Gastroesophageal sphincter (tissue), 4 donors: ENCODE measurements at regions not wholly inside any gene's neighbourhood (a gene's known extent, or its start where the extent isn't known, plus 50 kb on each side); places are given as distances from the start of the nearest gene placed in this dataset.

Experiments used
- ATAC-seq: fragments of 150-250 bp; one replicate; pipeline ENCODE4 v1.9.1; 2016; ENCODE audit warnings: mild to moderate bottlenecking, moderate library complexity
- H3K27ac ChIP-seq, 4 donors: fragments of 200-600 bp; sonication (generic) in 3 of 4; 1 replicate in 3 of 4; 2 replicates in 1 of 4; pipeline ENCODE4 v1.5.1; 2016 to 2019
- H3K27me3 ChIP-seq: fragments of 200-600 bp; sonication (generic); one replicate; pipeline ENCODE4 v1.5.1; 2019
- H3K36me3 ChIP-seq, 2 donors: fragments of 200-600 bp; sonication (generic); one replicate each; pipeline ENCODE4 v1.5.1; 2019; ENCODE audit warnings: control low read depth in 1 of 2
- H3K4me1 ChIP-seq, 3 donors: fragments of 200-600 bp; sonication (generic); 1 replicate in 2 of 3; 2 replicates in 1 of 3; pipeline ENCODE4 v1.5.1; 2016 to 2019; ENCODE audit warnings: control low read depth in 2 of 3
- H3K4me3 ChIP-seq, 2 donors: fragments of 200-600 bp; sonication (generic); one replicate each; pipeline ENCODE4 v1.5.1; 2019; ENCODE audit warnings: mild to moderate bottlenecking in 1 of 2, moderate library complexity in 1 of 2
- H3K9me3 ChIP-seq, 3 donors: fragments of 200-600 bp; sonication (generic); one replicate each; pipeline ENCODE4 v1.5.1; 2017 to 2019; ENCODE audit warnings: control low read depth in 2 of 3
- EP300 ChIP-seq: sonication (generic); formaldehyde crosslinking; IDR thresholded peaks from one replicate; pipeline ENCODE4 v1.6.1; 2017; ENCODE audit warnings: antibody characterized with exemption, mild to moderate bottlenecking
- POLR2A ChIP-seq, 2 donors: fragments of 450-650 bp; IDR thresholded peaks; one replicate each; pipeline ENCODE4 v1.6.1; 2017; ENCODE audit warnings: antibody characterized with exemption in 2 of 2, mild to moderate bottlenecking in 2 of 2, moderate library complexity in 1 of 2
- POLR2AphosphoS5 ChIP-seq: sonication (generic); formaldehyde crosslinking; IDR thresholded peaks from one replicate; pipeline ENCODE4 v1.6.1; 2017; ENCODE audit warnings: antibody characterized with exemption
- WGBS, 2 donors: methylation state at CpG; one replicate each; pipeline ENCODE4 v1.1.5; 2018; ENCODE audit warnings: low coverage in 1 of 2; 5-methylcytosine and 5-hydroxymethylcytosine counted together
- TF ChIP-seq, protein P1 (sequence below), 4 experiments: fragments of 200-600 bp in 2 of 4; fragments of 450-650 bp in 2 of 4; sonication (generic) in 1 of 4; IDR thresholded peaks; one replicate each; pipeline ENCODE4 v1.5.1; 2017 to 2019; ENCODE audit warnings: antibody characterized with exemption in 4 of 4, mild to moderate bottlenecking in 2 of 4, moderate library complexity in 2 of 4

DNA sequence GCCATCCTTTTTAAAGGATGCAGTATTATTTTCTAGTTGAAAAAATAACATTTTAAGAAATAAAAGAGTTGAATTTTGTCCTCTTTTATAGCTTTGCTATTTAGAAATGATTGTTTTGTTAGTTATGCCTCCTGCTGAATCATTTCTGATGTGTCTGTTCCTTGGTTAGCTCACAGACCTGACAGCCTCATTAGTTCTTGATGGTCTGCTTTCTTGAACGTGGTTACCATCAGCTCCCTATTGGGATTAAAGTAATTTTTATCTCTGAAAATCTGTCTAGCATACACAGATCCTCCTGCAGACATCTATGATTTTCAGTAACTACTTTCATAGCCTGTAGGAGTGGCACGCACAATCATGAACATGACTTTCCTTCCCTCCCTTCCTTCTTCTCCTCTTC, 447.6 kb upstream of the B3GALT2 start:
- WGBS, 2 donors, result 13 to 82% methylated on average over 2 of the region's 2 CpGs
- ATAC-seq, result no peak

GRCh38 chr1:193633093-193633492, 446.7 kb upstream of the B3GALT2 start:
- Histone ChIP-seq H3K27me3 (no peaks in the 10 kb centered on the region), H3K4me1 (no peaks in the 10 kb centered on the region), H3K9me3 (no peaks in the 10 kb centered on the region), H3K4me3 (no peak overlapping the region), H3K36me3 (no peaks in the 10 kb centered on the region), H3K27ac (no peak overlapping the region)
- no peak for ATAC-seq
- WGBS, 2 donors, result 100% methylated on average over 3 of the region's 3 CpGs
- TF ChIP-seq, protein P1, sequence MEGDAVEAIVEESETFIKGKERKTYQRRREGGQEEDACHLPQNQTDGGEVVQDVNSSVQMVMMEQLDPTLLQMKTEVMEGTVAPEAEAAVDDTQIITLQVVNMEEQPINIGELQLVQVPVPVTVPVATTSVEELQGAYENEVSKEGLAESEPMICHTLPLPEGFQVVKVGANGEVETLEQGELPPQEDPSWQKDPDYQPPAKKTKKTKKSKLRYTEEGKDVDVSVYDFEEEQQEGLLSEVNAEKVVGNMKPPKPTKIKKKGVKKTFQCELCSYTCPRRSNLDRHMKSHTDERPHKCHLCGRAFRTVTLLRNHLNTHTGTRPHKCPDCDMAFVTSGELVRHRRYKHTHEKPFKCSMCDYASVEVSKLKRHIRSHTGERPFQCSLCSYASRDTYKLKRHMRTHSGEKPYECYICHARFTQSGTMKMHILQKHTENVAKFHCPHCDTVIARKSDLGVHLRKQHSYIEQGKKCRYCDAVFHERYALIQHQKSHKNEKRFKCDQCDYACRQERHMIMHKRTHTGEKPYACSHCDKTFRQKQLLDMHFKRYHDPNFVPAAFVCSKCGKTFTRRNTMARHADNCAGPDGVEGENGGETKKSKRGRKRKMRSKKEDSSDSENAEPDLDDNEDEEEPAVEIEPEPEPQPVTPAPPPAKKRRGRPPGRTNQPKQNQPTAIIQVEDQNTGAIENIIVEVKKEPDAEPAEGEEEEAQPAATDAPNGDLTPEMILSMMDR (IDR thresholded peaks at IDR 0.05), result no peak
- TF ChIP-seq POLR2AphosphoS5 (no peak), POLR2A (IDR thresholded peaks at IDR 0.05) (no peak), EP300 (no peak)

More for the DNA sequence above, 447.6 kb upstream of the B3GALT2 start:
- TF ChIP-seq EP300 (no peak), POLR2A (IDR thresholded peaks at IDR 0.05) (no peak), POLR2AphosphoS5 (no peak)
- TF ChIP-seq, protein P1 (IDR thresholded peaks at IDR 0.05), result no peak
- H3K4me1 ChIP-seq, result no peaks in the 10 kb centered on the region
- no peaks in the 10 kb centered on the region for H3K9me3 ChIP-seq
- no peaks in the 10 kb centered on the region for H3K36me3 ChIP-seq
- H3K27me3 ChIP-seq, result no peaks in the 10 kb centered on the region
- H3K27ac ChIP-seq, result no peak overlapping the region
- H3K4me3 ChIP-seq, result no peak overlapping the region

- H3K27me3 ChIP-seq, result no peaks in the 10 kb centered on the region
- H3K4me3 ChIP-seq, result no peak overlapping the region
- no peaks in the 10 kb centered on the region for H3K36me3 ChIP-seq
- no peak for TF ChIP-seq EP300
- no peak for TF ChIP-seq POLR2A (IDR thresholded peaks at IDR 0.05)
- TF ChIP-seq, protein P1 (IDR thresholded peaks at IDR 0.05), result no peak
- no peak for TF ChIP-seq POLR2AphosphoS5
- WGBS, 2 donors, result 71 to 91% methylated on average over 2 to 3 of the region's 3 CpGs
- no peaks in the 10 kb centered on the region for H3K4me1 ChIP-seq
- no peak for ATAC-seq
- H3K27ac ChIP-seq, result no peak overlapping the region
- H3K9me3 ChIP-seq, result no peaks in the 10 kb centered on the region
Measured at GRCh38 chr1:193631306-193631705, 444.9 kb upstream of the B3GALT2 start.

DNA sequence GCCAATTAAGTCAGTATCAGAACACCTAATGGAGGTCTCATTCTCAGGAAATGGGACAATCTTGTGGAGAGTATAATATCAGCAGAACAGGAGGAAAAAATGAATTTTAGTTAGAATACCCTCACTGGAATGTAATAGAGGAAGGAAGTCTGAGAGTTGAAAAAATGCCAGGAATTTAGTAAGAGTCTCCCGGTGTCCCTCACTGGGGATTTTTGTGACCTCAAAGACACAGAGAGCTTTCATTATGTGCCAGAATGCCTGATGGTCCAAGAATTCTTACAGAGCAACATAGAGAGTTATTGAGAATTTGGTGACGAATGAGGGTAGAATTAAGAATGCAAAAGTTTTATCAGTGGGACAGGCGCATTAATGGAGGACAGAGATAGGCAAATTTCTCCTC, 443.5 kb upstream of the B3GALT2 start:
- Histone ChIP-seq H3K27ac (no peak overlapping the region), H3K36me3 (no peaks in the 10 kb centered on the region), H3K4me1 (no peaks in the 10 kb centered on the region), H3K4me3 (no peak overlapping the region), H3K9me3 (no peaks in the 10 kb centered on the region), H3K27me3 (no peaks in the 10 kb centered on the region)
- TF ChIP-seq EP300, result no peak
- no peak for TF ChIP-seq POLR2A (IDR thresholded peaks at IDR 0.05)
- TF ChIP-seq, protein P1 (IDR thresholded peaks at IDR 0.05), result no peak
- no peak for TF ChIP-seq POLR2AphosphoS5
- no peak for ATAC-seq
- WGBS, 2 donors, result 55 to 58% methylated on average over 3 of the region's 3 CpGs

DNA sequence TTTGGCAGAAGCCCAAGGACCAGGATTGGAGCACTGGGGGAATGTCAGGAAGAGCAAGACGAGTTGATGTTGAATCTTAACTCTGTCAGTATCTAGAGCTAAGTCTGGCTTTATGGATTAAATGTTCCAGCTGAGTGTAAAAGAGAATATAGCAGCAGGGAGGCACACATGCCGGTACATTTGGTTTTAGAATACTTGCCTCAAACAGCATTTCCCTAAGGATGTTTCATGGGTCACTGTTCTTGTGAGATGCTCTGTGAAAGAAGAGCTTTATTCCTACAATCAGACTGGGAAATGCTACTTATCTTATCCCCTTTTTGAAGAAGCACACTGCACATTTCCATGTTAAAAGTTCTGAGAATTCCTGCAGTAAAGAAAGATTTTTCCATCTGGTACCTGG, 440.3 kb upstream of the B3GALT2 start:
- Histone ChIP-seq H3K9me3 (no peaks in the 10 kb centered on the region), H3K36me3 (no peaks in the 10 kb centered on the region), H3K27me3 (no peaks in the 10 kb centered on the region), H3K4me3 (no peak overlapping the region), H3K27ac (no peak overlapping the region), H3K4me1 (no peaks in the 10 kb centered on the region)
- no peak for TF ChIP-seq EP300
- TF ChIP-seq POLR2AphosphoS5, result no peak
- TF ChIP-seq, protein P1 (IDR thresholded peaks at IDR 0.05), result no peak
- TF ChIP-seq POLR2A (IDR thresholded peaks at IDR 0.05), result no peak
- WGBS, 2 donors, result 69 to 88% methylated on average over 2 of the region's 2 CpGs
- no peak for ATAC-seq
